Kidney capillary endothelial cell (primary cell): ENCODE measurements at regions not wholly inside any gene's neighbourhood (a gene's known extent, or its start where the extent isn't known, plus 50 kb on each side); places are given as distances from the start of the nearest gene placed in this dataset.

Experiments
- DNase-seq: peaks from one replicate; pipeline ENCODE4 v3.0.0-alpha.2; 2018; ENCODE audit warnings: low spot score

GRCh38 chr11:39294648-39295047 is 2164.8 kb downstream of the LRRC4C start:
- no peak for DNase-seq

GRCh38 chr11:39288011-39288410 is 2171.4 kb downstream of the LRRC4C start:
- no peak for DNase-seq

GRCh38 chr11:39268176-39268690 is 2191.2 kb downstream of the LRRC4C start:
- DNase-seq: no peak

DNA sequence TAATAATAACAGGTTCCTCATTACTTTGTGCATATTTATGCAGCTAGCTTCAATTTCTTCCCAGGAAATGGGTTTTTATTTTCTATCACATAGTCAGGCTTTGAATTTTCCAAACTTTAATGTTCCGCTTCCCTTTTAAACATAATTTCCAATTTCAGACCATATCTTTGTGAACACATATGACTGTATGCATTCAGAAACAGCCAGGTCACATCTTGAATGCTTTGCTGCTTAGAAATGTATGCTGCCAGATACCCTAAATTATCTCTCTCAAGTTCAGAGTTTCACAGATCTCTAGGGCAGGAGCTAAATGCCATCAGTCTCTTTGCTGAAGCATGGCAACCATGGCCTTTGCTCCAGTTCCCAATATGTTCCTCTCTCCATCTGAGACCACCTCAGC is 2203.8 kb downstream of the LRRC4C start:
- no peak for DNase-seq

DNA sequence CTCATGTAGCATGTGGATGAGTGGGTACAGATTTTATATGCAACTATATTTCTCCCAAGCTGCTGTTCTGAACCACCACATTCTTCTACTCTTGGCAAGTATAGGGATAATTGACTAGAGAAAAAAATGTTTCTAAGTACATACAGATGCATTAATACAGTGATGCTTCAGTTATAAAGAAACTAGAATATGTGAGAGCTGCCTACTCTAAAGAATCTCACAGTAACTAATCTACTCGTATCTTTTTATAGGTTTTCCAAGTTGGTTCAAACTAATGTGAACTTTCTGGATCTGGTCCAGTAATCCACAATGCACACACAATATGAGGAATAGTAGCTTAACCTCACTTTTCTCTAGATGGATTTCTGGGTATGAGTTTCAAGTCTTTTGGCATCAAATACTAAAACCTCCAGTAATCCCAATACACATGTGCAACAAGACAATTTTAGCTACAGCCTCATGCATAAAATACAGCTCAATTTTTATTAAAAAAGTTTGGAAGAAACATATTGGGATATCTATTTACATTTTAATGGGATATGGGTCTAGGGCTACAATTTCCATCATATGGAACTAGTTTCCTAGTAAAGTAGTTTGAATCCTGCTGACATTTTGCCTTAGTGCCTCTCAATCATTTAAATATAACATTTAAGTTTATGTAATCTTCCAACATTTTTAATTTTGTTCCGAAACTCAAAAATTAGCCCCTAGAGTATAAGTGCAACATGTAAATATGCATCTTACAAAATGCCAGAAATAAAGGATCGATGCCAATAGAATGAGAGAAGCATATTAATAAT is 2209.7 kb downstream of the LRRC4C start:
- DNase-seq: no peak

DNA sequence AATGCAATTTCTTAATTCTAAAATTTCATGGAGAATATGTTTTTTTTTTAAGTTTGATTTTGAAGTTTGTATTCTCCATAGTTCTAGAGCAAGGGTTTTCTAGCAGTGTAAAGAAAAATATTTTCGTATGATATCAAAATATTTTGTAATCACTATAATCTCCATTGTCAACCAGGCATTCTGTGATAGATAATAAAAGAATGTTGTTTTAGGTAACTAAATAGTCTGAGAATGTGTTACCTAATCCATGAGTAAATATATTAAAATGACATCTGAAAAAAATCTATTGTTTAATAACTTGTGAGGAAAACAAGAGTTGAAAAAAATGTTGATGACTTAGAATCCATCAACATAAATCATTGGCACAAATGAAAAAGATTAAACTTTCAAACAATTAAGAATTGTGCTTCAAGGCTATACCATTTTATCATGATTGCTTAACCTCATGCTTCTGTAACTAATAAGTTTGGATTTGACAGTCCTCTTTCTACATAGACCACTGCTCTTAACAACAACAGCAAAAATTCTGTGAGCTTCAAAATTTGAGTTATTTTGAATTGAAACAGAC is 2211.8 kb downstream of the LRRC4C start:
- no peak for DNase-seq

DNA sequence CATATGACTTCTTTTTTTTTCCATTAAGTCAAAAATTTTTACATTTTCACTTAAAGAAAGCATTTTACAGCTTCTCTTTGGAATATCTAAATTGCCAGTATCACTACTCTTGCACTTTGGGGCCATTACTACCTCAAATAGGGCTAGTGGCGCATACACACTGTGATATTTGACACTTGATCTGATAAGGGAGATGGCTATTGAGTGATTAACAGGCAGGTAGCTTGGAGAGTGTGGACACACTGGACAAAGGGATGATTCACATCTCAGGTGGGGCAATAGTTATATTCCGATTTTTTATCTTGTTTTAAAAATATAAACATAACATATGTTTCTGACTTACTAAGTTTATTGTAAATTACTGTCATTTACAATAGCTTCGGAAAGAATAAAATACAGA is 2219.9 kb downstream of the LRRC4C start:
- no peak for DNase-seq

DNA sequence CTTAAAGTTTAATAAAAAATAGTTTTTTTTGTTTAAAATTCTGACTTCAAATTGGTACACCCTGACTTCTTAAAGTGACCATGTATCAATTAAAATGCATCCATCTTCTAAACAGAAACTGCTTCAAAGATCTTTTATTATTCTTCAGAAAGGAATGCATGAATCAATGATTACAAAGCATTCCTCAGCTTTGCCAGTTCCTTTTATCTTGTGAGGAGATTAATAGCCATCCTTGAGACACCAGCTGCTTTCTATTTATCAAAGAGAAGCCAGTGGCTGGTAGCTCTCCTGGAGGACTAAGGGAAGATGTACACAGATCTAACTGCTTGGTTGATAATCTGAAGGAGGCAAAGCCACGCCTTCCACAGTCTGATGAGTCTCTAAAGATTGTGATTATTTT is 2222.5 kb downstream of the LRRC4C start:
- no peak for DNase-seq

- DNase-seq: no peak
Measured at GRCh38 chr11:39221550-39222138, 2237.8 kb downstream of the LRRC4C start.

DNA sequence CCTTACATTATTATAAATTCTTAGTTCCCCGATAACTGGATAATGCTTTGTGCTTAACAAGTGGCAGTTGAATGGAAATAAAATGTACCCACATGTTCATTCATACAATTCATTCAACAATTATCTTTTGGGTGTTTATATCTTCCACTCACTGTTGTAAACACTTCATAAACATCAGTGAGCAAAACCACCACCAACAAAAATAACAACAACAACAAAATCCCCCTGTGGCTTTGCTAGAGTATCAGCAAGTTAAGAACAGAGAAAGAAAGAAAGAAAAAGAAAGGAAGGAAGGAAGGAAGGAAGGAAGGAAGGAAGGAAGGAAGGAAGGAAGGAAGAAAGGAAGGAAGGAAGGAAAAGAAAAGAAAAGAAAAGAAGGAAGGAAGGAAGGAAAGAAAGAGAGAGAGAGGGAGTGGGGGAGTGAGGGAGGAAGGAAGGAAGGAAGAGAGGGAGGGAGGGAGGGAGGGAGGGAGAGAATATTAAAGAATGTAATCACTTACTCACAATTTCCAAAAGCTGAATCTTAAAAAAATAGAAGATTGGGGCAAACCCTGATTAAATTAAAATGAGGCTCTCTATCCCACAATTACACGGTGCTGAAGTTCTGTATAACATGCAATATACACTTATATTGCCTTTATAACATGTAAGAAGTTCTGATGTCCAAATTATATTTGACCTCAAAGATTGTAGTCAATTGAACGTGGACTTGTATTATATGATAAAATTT is 2238.8 kb downstream of the LRRC4C start:
- DNase-seq: no peak

- no peak for DNase-seq
Measured at GRCh38 chr11:39220069-39220468, 2239.4 kb downstream of the LRRC4C start.

GRCh38 chr11:39209981-39210380 is 2249.5 kb downstream of the LRRC4C start:
- DNase-seq: no peak

- DNase-seq: no peak
Measured at GRCh38 chr11:39205236-39205995, 2254.0 kb downstream of the LRRC4C start.

GRCh38 chr11:39192671-39193070 is 2266.8 kb downstream of the LRRC4C start:
- no peak for DNase-seq

DNA sequence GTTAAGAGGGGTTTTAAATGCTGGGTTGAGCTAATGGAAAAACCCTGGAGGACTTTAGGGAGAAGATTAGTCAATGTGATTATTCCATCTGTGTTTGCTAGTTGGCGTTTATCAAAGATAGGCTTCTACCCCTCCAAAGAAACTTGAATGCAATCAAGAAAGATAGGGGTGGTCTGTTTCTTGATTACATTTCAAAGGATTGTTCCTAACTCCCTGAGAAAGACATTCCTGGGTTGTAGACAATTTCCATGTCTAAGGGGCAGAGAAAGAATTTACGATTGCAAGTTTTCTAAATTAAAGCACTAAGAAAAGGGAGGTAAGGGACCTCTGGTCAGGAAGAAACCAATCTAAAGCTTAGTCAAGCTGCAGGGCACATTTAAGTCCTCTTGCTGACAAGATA is 2268.7 kb downstream of the LRRC4C start:
- DNase-seq: no peak

GRCh38 chr11:39177678-39178077 is 2281.8 kb downstream of the LRRC4C start:
- DNase-seq: no peak

DNA sequence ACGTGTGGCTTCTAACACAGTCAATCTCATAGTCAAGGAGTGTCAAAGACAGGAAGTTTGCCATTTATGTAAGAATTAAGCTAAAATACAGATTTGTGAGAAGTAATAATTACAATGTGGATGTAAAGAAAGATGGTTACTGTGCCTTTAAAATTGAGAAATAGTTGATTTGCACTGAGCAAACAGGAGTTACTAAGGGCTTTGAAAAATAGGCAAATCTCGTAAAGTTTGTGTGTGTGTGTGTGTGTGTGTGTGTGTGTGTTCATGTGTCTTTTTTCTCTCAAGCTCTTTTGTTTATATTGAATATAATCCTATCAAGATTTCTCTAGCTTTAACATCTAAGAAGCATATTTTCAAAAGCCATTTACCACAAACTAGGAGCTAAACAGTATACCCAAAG is 2284.5 kb downstream of the LRRC4C start:
- DNase-seq: no peak

DNA sequence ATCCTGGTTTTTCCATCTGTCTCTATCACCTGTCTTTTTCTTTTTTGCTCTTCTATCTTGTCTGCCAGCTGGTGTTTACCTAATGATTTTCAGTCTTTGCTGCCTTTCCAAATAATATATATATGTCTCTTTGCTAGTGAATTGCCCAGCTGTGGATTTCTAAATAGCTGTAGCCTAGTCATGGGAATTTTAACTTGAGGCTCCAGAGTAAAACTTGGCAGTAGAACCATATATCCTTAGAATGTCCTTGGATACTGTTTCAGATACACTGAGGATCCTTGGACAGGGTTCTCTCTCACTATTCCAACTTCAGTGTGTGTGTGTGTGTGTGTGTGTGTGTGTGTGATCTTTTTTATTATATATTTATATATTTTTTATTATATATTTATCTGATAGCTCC is 2285.3 kb downstream of the LRRC4C start:
- DNase-seq: no peak

- DNase-seq: no peak
Measured at GRCh38 chr11:39165021-39165420, 2294.4 kb downstream of the LRRC4C start.

GRCh38 chr11:39149214-39149613 is 2310.2 kb downstream of the LRRC4C start:
- no peak for DNase-seq

DNA sequence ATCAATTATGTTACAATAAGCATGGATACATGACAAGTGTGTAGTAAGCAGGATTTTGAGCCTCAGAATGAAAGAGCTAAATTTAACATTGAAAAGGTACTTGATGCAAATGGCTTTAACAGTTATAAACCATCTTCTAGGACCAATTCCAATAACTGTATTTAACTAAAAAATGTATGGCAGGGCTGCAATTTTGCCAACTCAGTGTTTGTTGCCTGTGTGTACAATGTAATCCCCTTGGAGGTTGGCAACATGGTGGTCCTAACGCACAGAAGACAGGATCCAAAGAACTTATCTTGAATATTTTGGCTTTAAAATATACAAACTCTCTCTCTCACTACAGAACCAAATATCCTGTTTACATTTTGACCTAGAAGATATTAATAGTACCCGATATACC is 2314.1 kb downstream of the LRRC4C start:
- DNase-seq: no peak
